ENCODE measurements at regions not wholly inside any gene's neighbourhood (a gene's known extent, or its start where the extent isn't known, plus 50 kb on each side); places are given as distances from the start of the nearest gene placed in this dataset.
A peak's percentile ranks its signal among the peaks of the same experiment; 100 is the strongest.

DNA sequence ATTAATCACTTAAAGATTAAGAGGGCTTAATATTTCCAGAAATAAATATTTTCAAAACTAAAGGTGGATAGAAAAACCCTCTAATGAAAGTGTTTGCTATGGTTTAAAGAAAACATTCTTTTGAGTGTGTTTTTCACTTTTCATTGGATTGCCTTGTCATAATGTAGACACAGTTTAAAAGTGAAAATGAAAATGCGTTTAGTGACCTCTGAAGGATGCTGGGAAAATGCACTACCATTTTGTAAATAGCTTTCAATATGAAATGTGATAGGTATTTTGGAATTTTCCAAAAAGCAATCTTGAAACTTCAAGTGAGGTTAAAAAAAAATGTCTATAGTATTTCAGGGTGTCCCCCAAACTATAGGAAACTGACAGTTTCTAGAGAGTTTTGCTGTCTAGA, 642.2 kb downstream of the C4orf33 start:
- H3K4me3 ChIP-seq = no peak overlapping the region
- H3K4me2 ChIP-seq (ENCODE audit: control insufficient read depth, insufficient read depth) = 0 out of 2 replicates have a peak overlapping the region, but pooled peaks have one; percentile 9
- intact Hi-C loops (cut with micrococcal nuclease; ENCODE audit: unreplicated experiment) (no loop called here), in situ Hi-C loops (cut with MboI) (no loop called here)
- H3K27me3 ChIP-seq (replicated peaks in 1 of 2; ENCODE audit: control insufficient read depth in 2 of 2, insufficient read depth in 2 of 2, low read length in 1 of 2) = no peaks in the 10 kb centered on the region
- no peaks in the 10 kb centered on the region for H4K20me1 ChIP-seq (ENCODE audit: control insufficient read depth, insufficient read depth)
- WGBS (ENCODE audit: insufficient coverage, insufficient replicate concordance, low lambda C conversion rate, missing lambda C conversion rate) = 0% methylated on average over 1 of the region's 1 CpG
- H3K36me3 ChIP-seq (ENCODE audit: control insufficient read depth in 2 of 2, insufficient read depth in 2 of 2, low read length in 1 of 2) = no peaks in the 10 kb centered on the region
- ATAC-seq = 0 out of 3 replicates have a peak, but pooled peaks have one; percentile 38
- POLR2A ChIA-PET = no interaction called here
- FAIRE-seq = no peak
- H3K79me2 ChIP-seq (ENCODE audit: control insufficient read depth, insufficient read depth, low read length) = no peaks in the 10 kb centered on the region
- RAD21 ChIA-PET (ENCODE audit: unreplicated experiment) = interaction anchor here (0.7 kb wide), 1 partner anchor 45 kb away, joined by 3 read pairs; no protein-coding TSS in a partner anchor
- no peaks in the 10 kb centered on the region for H3K4me1 ChIP-seq (ENCODE audit: control insufficient read depth, insufficient read depth, low read length)
- no peak overlapping the region for H3K27ac ChIP-seq (ENCODE audit: control insufficient read depth, insufficient read depth)
- H2AFZ ChIP-seq (ENCODE audit: control insufficient read depth, low read depth, low read length) = peak overlapping the region; percentile 29
- H3K9me3 ChIP-seq (replicated peaks; ENCODE audit: control insufficient read depth, insufficient read depth, low read length) = no peaks in the 10 kb centered on the region
- no TSS peak for BruUV-seq (replicated peaks)
- SMC1A ChIA-PET (ENCODE audit: uncharacterized antibody, unreplicated experiment) = no interaction called here
- DNase-seq (ENCODE audit: low read depth, low spot score) = no peak
- CTCF ChIA-PET = no interaction called here
- no peak overlapping the region for H3K9ac ChIP-seq (ENCODE audit: control insufficient read depth, insufficient read depth, low read length)
- TF ChIP-seq NFXL1 (IDR thresholded peaks at IDR 0.05; ENCODE audit: borderline replicate concordance) (no peak), HCFC1 (IDR thresholded peaks at IDR 0.05; ENCODE audit: low read length) (no peak), RBBP5 (conservative IDR thresholded peaks at IDR 0.05) (no peak), STAT1 (conservative IDR thresholded peaks at IDR 0.05) (no peak), SP1 (IDR thresholded peaks at IDR 0.05; ENCODE audit: low read depth, low read length) (no peak), WRNIP1 (IDR thresholded peaks at IDR 0.05; ENCODE audit: borderline replicate concordance, low read depth, low read length) (no peak), FOS (IDR thresholded peaks at IDR 0.05; ENCODE audit: borderline replicate concordance, extremely low read depth, insufficient read length) (no peak)

DNA sequence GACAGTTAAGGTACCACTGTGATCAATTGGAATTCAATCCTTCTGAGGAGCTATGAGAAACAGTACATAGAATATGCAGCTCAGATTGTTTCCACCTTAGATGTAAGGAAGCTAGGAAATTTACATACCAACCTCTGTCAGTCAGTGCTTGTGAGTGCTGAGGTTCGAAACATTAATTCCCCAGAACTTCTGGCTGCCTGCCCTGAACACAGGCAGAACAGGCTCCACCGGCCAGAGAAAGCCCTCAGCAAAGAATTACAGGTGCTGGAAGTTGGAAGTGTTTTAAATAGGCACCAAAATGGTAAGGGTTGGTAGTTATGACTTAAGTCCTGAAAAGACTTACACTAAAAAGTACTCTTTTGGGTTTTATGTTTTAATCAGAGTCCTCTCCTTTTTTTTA, 651.8 kb downstream of the C4orf33 start:
- Histone ChIP-seq H3K36me3 (ENCODE audit: control insufficient read depth in 2 of 2, insufficient read depth in 2 of 2, low read length in 1 of 2) (no peaks in the 10 kb centered on the region), H2AFZ (ENCODE audit: control insufficient read depth, low read depth, low read length) (no peak overlapping the region), H3K4me2 (ENCODE audit: control insufficient read depth, insufficient read depth) (no peak overlapping the region), H4K20me1 (ENCODE audit: control insufficient read depth, insufficient read depth) (no peaks in the 10 kb centered on the region), H3K79me2 (ENCODE audit: control insufficient read depth, insufficient read depth, low read length) (no peaks in the 10 kb centered on the region), H3K27ac (ENCODE audit: control insufficient read depth, insufficient read depth) (no peak overlapping the region), H3K27me3 (replicated peaks in 1 of 2; ENCODE audit: control insufficient read depth in 2 of 2, insufficient read depth in 2 of 2, low read length in 1 of 2) (no peaks in the 10 kb centered on the region), H3K4me3 (no peak overlapping the region), H3K9me3 (replicated peaks; ENCODE audit: control insufficient read depth, insufficient read depth, low read length) (no peaks in the 10 kb centered on the region), H3K4me1 (ENCODE audit: control insufficient read depth, insufficient read depth, low read length) (no peaks in the 10 kb centered on the region), H3K9ac (ENCODE audit: control insufficient read depth, insufficient read depth, low read length) (no peak overlapping the region)
- ChIA-PET POLR2A (no interaction called here), CTCF (no interaction called here), RAD21 (ENCODE audit: unreplicated experiment) (no interaction called here), SMC1A (ENCODE audit: uncharacterized antibody, unreplicated experiment) (no interaction called here)
- ATAC-seq (no peak), FAIRE-seq (no peak), DNase-seq (ENCODE audit: low read depth, low spot score) (no peak)
- in situ Hi-C loops (cut with MboI) = no loop called here
- BruUV-seq (replicated peaks) = no TSS peak
- no peak for TF ChIP-seq KLF5 (IDR thresholded peaks at IDR 0.05; ENCODE audit: partially characterized antibody)
- no peak for TF ChIP-seq EP300 (IDR thresholded peaks at IDR 0.05; ENCODE audit: borderline replicate concordance in 1 of 2, control insufficient read depth in 1 of 2, low read depth in 2 of 2, low read length in 2 of 2)
- WGBS (ENCODE audit: insufficient coverage, insufficient replicate concordance, low lambda C conversion rate, missing lambda C conversion rate) = 2% methylated on average over 2 of the region's 2 CpGs
- intact Hi-C loops (cut with micrococcal nuclease; ENCODE audit: unreplicated experiment) = no loop called here

All from GM12878 (cell line).